Transverse colon (tissue), 4 donors: ENCODE measurements at regions not wholly inside any gene's neighbourhood (a gene's known extent, or its start where the extent isn't known, plus 50 kb on each side); places are given as distances from the start of the nearest gene placed in this dataset.
"Not testable (repeated sequence)": the region's sequence is repeated elsewhere in the genome, so short reads cannot be mapped to it uniquely, and the experiment has no call there.

Experiments used
- DNase-seq: peaks from one replicate; pipeline ENCODE4 v3.0.0-alpha.2; 2019
- H3K27ac ChIP-seq, 4 donors: fragments of 200-600 bp; sonication (generic); 2 replicates each; pipeline ENCODE4 v1.5.1; 2016 to 2018; ENCODE audit warnings: inconsistent platforms in 4 of 4
- H3K27me3 ChIP-seq: fragments of 200-600 bp; sonication (generic); 2 replicates; pipeline ENCODE4 v1.5.1; 2017; ENCODE audit warnings: inconsistent platforms
- H3K36me3 ChIP-seq, 4 donors: fragments of 200-600 bp; sonication (generic); 2 replicates each; pipeline ENCODE4 v1.5.1; 2017 to 2019; ENCODE audit warnings: inconsistent platforms in 4 of 4
- H3K4me1 ChIP-seq, 4 donors: fragments of 200-600 bp; sonication (generic); 2 replicates each; pipeline ENCODE4 v1.5.1; 2017 to 2020; ENCODE audit warnings: inconsistent platforms in 4 of 4
- H3K4me3 ChIP-seq, 4 donors: fragments of 200-600 bp; sonication (generic); 1 replicate in 1 of 4; 2 replicates in 3 of 4; pipeline versions ENCODE4 v1.5.1 to v1.6.1; 2017 to 2019; ENCODE audit warnings: inconsistent platforms in 4 of 4
- H3K9me3 ChIP-seq, 2 donors: fragments of 200-600 bp; sonication (generic); 2 replicates each; pipeline ENCODE4 v1.5.1; 2017 to 2019; ENCODE audit warnings: inconsistent platforms in 2 of 2
- EP300 ChIP-seq: sonication (generic); formaldehyde crosslinking; IDR thresholded peaks from one replicate; pipeline ENCODE4 v1.6.1; 2017; ENCODE audit warnings: antibody characterized with exemption, low read depth
- POLR2A ChIP-seq: fragments of 450-650 bp; IDR thresholded peaks from one replicate; pipeline ENCODE4 v1.6.1; 2016; ENCODE audit warnings: antibody characterized with exemption, mild to moderate bottlenecking, moderate library complexity
- POLR2AphosphoS5 ChIP-seq, 3 donors: sonication (generic); formaldehyde crosslinking; IDR thresholded peaks; one replicate each; pipeline ENCODE4 v1.6.1; 2016; ENCODE audit warnings: antibody characterized with exemption in 3 of 3
- WGBS, 2 donors: methylation state at CpG; one replicate each; pipeline ENCODE4 v1.1.5; 2018; ENCODE audit warnings: low coverage in 1 of 2; 5-methylcytosine and 5-hydroxymethylcytosine counted together
- in situ Hi-C, 4 donors: fragments of 200-750 bp; cut with MboI; loops; one replicate each; pipeline versions ENCODE4 v1.15.0 to v1.15.1; 2017; ENCODE audit warnings: low sequenced_read_pairs in 3 of 4, low pct_ligation_motif_present in 1 of 4, low pct_unique_long_range_greater_than_20kb in 1 of 4
- intact Hi-C: fragments of 100-400 bp; cut with DNase I; formaldehyde crosslinking; loops from one replicate; pipeline ENCODE4 v1.15.1; 2023; ENCODE audit warnings: low total_unique reads
- TF ChIP-seq, protein P1 (sequence below), 5 experiments: fragments of 200-600 bp in 3 of 5; fragments of 450-650 bp in 2 of 5; sonication (generic) in 3 of 5; IDR thresholded peaks; 1 replicate in 2 of 5; 2 replicates in 3 of 5; pipeline ENCODE4 v1.5.1; 2016 to 2017; ENCODE audit warnings: antibody characterized with exemption in 5 of 5, inconsistent platforms in 3 of 5, mild to moderate bottlenecking in 2 of 5, moderate library complexity in 1 of 5

DNA sequence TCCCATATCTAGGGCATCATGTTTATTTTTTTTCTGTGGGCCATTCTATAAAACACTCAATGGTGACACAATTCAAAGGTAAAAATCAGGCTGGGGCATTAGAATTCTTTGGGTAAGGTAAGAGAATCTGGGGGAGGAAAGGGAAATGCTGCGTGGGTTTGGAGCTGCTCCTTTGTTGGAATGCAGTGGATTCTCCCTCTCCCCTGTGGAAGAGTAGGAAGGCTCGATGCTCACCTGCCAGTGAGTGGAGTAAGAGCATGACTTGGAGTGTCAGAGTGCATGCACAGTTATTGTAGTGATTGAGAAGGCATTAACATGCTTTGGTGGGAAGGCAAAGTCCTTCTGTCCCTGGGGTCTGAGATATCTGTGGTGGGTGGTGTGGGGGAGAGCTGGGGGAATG, 280.0 kb downstream of the PDCD6IP start:
- intact Hi-C loops (no loop called here), in situ Hi-C loops (no loop called here)
- H3K9me3 ChIP-seq, result no peaks in the 10 kb centered on the region
- H3K27me3 ChIP-seq, result no peaks in the 10 kb centered on the region
- H3K27ac ChIP-seq, result no peak overlapping the region
- no peak for DNase-seq
- TF ChIP-seq, protein P1, sequence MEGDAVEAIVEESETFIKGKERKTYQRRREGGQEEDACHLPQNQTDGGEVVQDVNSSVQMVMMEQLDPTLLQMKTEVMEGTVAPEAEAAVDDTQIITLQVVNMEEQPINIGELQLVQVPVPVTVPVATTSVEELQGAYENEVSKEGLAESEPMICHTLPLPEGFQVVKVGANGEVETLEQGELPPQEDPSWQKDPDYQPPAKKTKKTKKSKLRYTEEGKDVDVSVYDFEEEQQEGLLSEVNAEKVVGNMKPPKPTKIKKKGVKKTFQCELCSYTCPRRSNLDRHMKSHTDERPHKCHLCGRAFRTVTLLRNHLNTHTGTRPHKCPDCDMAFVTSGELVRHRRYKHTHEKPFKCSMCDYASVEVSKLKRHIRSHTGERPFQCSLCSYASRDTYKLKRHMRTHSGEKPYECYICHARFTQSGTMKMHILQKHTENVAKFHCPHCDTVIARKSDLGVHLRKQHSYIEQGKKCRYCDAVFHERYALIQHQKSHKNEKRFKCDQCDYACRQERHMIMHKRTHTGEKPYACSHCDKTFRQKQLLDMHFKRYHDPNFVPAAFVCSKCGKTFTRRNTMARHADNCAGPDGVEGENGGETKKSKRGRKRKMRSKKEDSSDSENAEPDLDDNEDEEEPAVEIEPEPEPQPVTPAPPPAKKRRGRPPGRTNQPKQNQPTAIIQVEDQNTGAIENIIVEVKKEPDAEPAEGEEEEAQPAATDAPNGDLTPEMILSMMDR (IDR thresholded peaks at IDR 0.05), result no peak
- no peak for TF ChIP-seq POLR2AphosphoS5 (IDR thresholded peaks at IDR 0.05)
- no peak for TF ChIP-seq EP300
- TF ChIP-seq POLR2A, result no peak
- H3K36me3 ChIP-seq, result no peaks in the 10 kb centered on the region
- H3K4me1 ChIP-seq, result no peaks in the 10 kb centered on the region
- 61% methylated on average over 2 of the region's 2 CpGs; no CpG with 5 or more reads in 1 of the 2 donors for WGBS, 2 donors
- H3K4me3 ChIP-seq, result no peak overlapping the region

DNA sequence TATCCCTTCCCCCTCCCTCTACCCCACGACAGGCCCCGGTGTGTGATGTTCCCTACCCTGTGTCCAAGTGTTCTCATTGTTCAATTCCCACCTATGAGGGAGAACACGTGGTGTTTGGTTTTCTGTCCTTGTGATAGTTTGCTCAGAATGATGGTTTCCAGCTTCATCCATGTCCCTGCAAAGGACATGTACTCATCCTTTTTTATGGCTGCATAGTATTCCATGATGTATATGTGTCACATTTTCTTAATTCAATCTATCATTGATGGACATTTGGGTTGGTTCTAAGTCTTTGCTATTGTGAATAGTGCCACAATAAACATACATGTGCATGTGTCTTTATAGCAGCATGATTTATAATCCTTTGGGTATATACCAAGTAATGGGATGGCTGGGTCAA, 281.4 kb downstream of the PDCD6IP start:
- H3K9me3 ChIP-seq, H3K27me3 ChIP-seq, in situ Hi-C loops, H3K4me3 ChIP-seq, intact Hi-C loops, DNase-seq, H3K36me3 ChIP-seq, H3K27ac ChIP-seq, H3K4me1 ChIP-seq: not testable (repeated sequence)
- 92 to 100% methylated on average over 1 to 3 of the region's 3 CpGs for WGBS, 2 donors

DNA sequence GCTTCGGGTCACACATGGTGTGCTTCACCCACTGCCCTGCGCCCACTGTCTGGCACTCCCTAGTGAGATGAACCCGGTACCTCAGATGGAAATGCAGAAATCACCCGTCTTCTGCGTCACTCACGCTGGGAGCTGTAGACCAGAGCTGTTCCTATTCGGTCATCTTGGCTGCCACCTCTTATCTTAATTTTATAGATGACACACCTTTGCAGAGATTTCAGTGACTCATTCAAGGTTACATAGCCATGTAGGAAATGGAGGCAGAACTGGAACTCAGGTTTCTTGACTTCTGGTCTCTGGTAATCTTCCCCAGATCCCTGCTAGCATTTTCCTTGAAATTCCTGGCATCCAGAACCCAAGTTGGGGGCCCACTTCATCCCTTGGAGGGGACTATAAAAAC, 291.9 kb downstream of the PDCD6IP start:
- DNase-seq, H3K9me3 ChIP-seq, H3K27me3 ChIP-seq, intact Hi-C loops, H3K36me3 ChIP-seq, H3K4me1 ChIP-seq, H3K4me3 ChIP-seq, H3K27ac ChIP-seq, in situ Hi-C loops: not testable (repeated sequence)
- 67 to 77% methylated on average over 5 to 7 of the region's 7 CpGs for WGBS, 2 donors

DNA sequence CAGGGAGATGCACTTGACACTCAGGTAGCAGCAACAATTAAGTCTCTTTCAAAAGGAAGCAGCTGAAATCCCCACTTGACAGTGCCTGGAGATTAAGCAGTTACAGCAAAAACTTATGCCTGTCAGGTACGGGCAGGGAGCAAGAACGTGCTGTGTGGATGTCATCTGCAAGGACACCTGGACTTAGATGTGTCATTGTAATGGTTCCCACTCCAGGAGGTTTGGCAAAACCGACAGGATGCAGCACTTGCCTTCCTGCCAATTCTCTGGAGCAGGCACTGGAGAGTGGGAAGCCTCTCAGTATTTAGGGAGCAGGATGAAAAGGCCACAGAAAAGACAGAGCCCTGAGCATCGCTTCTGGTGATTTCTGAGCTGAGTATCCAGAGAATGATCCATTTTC, 292.4 kb downstream of the PDCD6IP start:
- Histone ChIP-seq H3K27me3 (no peaks in the 10 kb centered on the region), H3K36me3 (no peaks in the 10 kb centered on the region), H3K27ac (no peak overlapping the region), H3K4me3 (no peak overlapping the region), H3K4me1 (no peaks in the 10 kb centered on the region), H3K9me3 (no peaks in the 10 kb centered on the region)
- DNase-seq, result no peak
- in situ Hi-C loops (no loop called here), intact Hi-C loops (no loop called here)
- WGBS, 2 donors, result 75% methylated on average over 4 of the region's 4 CpGs; no CpG with 5 or more reads in 1 of the 2 donors
- TF ChIP-seq EP300, result no peak
- TF ChIP-seq, protein P1 (IDR thresholded peaks at IDR 0.05), result no peak
- TF ChIP-seq POLR2A, result no peak
- no peak for TF ChIP-seq POLR2AphosphoS5 (IDR thresholded peaks at IDR 0.05)

DNA sequence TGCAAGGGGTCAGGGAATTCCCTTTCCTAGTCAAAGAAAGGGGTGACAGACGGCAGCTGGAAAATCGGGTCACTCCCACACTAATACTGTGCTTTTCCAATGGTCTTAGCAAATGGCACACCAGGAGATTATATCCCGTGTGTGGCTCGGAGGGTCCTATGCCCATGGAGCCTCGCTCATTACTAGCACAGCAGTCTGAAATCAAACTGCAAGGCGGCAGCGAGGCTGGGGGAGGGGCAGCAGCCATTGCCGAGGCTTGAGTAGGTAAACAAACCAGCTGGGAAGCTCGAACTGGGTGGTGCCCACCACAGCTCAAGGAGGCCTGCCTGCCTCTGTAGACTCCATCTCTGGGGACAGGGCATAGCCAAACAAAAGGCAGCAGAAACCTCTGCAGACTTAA, 295.9 kb downstream of the PDCD6IP start:
- intact Hi-C loops, H3K27ac ChIP-seq, in situ Hi-C loops, H3K4me3 ChIP-seq, H3K36me3 ChIP-seq, H3K27me3 ChIP-seq, H3K9me3 ChIP-seq, H3K4me1 ChIP-seq, DNase-seq: not testable (repeated sequence)
- WGBS, 2 donors, result 80% methylated on average over 9 of the region's 9 CpGs; no CpG with 5 or more reads in 1 of the 2 donors

DNA sequence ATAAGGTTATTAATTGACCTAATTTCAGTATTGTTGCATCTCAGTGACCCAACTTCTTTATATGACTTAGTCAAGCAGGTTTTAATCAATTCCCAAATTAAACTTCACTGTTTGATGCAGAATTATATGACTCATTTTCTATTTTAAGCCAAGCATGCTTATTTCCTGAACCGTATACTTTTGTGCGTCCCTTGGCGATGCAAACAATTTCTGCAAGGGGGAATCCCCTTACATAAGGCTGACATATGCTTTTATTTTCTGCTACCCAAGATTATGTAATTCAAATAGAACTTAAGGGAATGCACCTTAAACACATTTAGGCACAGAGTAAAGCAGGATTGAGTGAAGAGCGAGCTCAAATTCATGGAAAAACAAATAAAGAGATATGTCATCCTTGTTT, 303.9 kb downstream of the PDCD6IP start:
- no peak overlapping the region for H3K27ac ChIP-seq
- no peak for TF ChIP-seq EP300
- TF ChIP-seq POLR2A, result no peak
- no peak for TF ChIP-seq POLR2AphosphoS5 (IDR thresholded peaks at IDR 0.05)
- TF ChIP-seq, protein P1 (IDR thresholded peaks at IDR 0.05), result no peak

More for the DNA sequence above, 303.9 kb downstream of the PDCD6IP start:
- no peaks in the 10 kb centered on the region for H3K9me3 ChIP-seq
- no peaks in the 10 kb centered on the region for H3K36me3 ChIP-seq
- no peaks in the 10 kb centered on the region for H3K4me1 ChIP-seq
- DNase-seq, result no peak
- 64 to 84% methylated on average over 4 of the region's 4 CpGs for WGBS, 2 donors
- in situ Hi-C loops (loop anchor here in 3 of 4 donors (10.0 to 25.0 kb wide), 2 partner anchors 583 to 585 kb away; no protein-coding TSS in a partner anchor), intact Hi-C loops (no loop called here)
- H3K4me3 ChIP-seq, result no peak overlapping the region
- no peaks in the 10 kb centered on the region for H3K27me3 ChIP-seq
